Left ventricle myocardium inferior (tissue), 1 donor: ENCODE measurements at regions not wholly inside any gene's neighbourhood (a gene's known extent, or its start where the extent isn't known, plus 50 kb on each side); places are given as distances from the start of the nearest gene placed in this dataset.

Experiments
- DNase-seq: peaks from one replicate; pipeline ENCODE4 v3.0.0-alpha.2; 2020
- H3K27ac ChIP-seq: fragments of 200-600 bp; replicated peaks from 2 replicates; pipeline ENCODE4 v1.8.0; 2021
- H3K27me3 ChIP-seq: fragments of 200-600 bp; 2 replicates; pipeline ENCODE4 v1.8.0; 2021; ENCODE audit warnings: low read depth
- H3K36me3 ChIP-seq: fragments of 200-600 bp; 2 replicates; pipeline ENCODE4 v1.8.0; 2021
- H3K4me1 ChIP-seq: fragments of 200-600 bp; 2 replicates; pipeline ENCODE4 v1.8.0; 2021
- H3K4me3 ChIP-seq: fragments of 200-600 bp; 2 replicates; pipeline ENCODE4 v1.8.0; 2021; ENCODE audit warnings: mild to moderate bottlenecking, moderate library complexity
- H3K9me3 ChIP-seq: fragments of 200-600 bp; replicated peaks from 2 replicates; pipeline ENCODE4 v1.8.0; 2021
- CTCF ChIP-seq: fragments of 200-600 bp; IDR thresholded peaks from 2 replicates; pipeline ENCODE4 v1.8.0; 2021; ENCODE audit warnings: antibody characterized with exemption, mild to moderate bottlenecking, borderline replicate concordance
- intact Hi-C: fragments of 100-400 bp; cut with micrococcal nuclease; formaldehyde crosslinking; loops from one replicate; pipeline ENCODE4 v1.11.0; 2022
- donor health status: DM: no; HTN: yes; CAD: no; lungs with severe emphysema.

GRCh38 chr19:31416548-31416947, 67.3 kb upstream of the TSHZ3 start:
- Histone ChIP-seq H3K27me3 (peaks cover 76% of the 10 kb centered on the region), H3K9me3 (no peaks in the 10 kb centered on the region), H3K4me3 (no peak overlapping the region), H3K4me1 (no peaks in the 10 kb centered on the region), H3K27ac (no peak overlapping the region), H3K36me3 (no peaks in the 10 kb centered on the region)
- no peak for DNase-seq
- no peak for TF ChIP-seq CTCF
- intact Hi-C loops = no loop called here

DNA sequence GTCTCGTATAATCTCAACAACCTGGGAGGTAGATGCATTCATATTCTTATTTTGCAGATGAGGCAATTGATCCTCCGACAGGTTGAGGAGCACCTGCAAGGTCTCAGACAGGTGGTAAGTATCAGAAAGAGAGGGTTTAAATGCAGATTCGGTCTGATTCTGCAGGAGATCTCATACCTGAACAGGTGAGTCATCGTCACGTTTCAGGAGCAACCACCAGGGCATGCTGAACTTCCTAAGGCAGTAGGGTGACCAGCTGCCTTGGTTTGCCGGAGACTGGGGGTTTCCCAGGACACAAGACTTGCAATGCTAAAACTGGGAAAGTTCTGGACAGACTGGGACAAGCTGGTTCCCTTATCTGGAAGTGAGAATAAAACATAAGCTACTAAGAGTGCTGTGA, 68.8 kb upstream of the TSHZ3 start:
- Histone ChIP-seq H3K4me3 (no peak overlapping the region), H3K4me1 (no peaks in the 10 kb centered on the region), H3K36me3 (no peaks in the 10 kb centered on the region), H3K27ac (no peak overlapping the region), H3K27me3 (peaks cover 79% of the 10 kb centered on the region), H3K9me3 (no peaks in the 10 kb centered on the region)
- intact Hi-C loops = no loop called here
- no peak for TF ChIP-seq CTCF
- no peak for DNase-seq

DNA sequence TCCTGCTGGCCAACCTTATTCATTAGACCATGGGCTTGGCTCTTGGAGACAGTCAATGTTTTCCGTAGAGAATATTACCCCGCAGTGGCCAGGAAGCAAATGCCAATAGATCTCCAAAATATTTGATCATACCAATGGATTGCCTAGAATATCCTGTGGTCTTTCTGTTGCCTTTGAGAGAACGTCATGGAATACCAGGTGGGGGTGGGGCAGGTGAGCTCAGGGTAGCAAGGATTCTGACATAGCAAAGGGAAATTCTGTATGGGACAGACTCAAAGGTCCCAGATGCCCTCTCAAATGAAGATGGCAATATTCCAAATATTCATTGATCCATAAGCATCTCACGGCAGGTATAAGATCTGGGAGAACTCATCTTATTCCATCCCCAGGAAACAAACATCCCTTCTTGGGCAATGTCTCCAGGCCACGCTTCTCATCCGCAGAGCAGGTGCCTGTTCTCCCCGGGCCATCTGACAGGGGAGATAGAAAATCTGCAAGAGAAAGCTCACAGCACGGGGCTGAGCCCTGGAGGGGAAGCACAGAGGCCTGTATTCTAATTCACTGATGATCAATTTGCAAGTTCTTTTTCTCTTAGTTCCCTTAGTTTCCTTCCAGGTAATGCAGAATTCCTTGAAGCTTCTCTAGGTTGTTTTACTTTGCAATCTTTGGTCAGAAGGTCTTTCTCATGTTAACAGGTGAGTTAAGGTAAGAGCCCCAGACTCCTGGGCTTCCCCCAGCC, 69.6 kb upstream of the TSHZ3 start:
- Histone ChIP-seq H3K4me1 (no peaks in the 10 kb centered on the region), H3K27me3 (peaks cover 78% of the 10 kb centered on the region), H3K36me3 (no peaks in the 10 kb centered on the region), H3K27ac (no peak overlapping the region), H3K9me3 (no peaks in the 10 kb centered on the region), H3K4me3 (no peak overlapping the region)
- no peak for DNase-seq
- intact Hi-C loops = no loop called here
- TF ChIP-seq CTCF = no peak

- peaks cover 80% of the 10 kb centered on the region for H3K27me3 ChIP-seq
- H3K4me3 ChIP-seq = no peak overlapping the region
- TF ChIP-seq CTCF = no peak
- no peaks in the 10 kb centered on the region for H3K4me1 ChIP-seq
- intact Hi-C loops = no loop called here
- no peak for DNase-seq
- H3K27ac ChIP-seq = no peak overlapping the region
- H3K9me3 ChIP-seq = no peaks in the 10 kb centered on the region
- no peaks in the 10 kb centered on the region for H3K36me3 ChIP-seq
Measured at GRCh38 chr19:31419871-31420445, 70.7 kb upstream of the TSHZ3 start.

- no peak for TF ChIP-seq CTCF
- intact Hi-C loops = no loop called here
- H3K9me3 ChIP-seq = no peaks in the 10 kb centered on the region
- no peak overlapping the region for H3K4me3 ChIP-seq
- H3K36me3 ChIP-seq = no peaks in the 10 kb centered on the region
- H3K27ac ChIP-seq = no peak overlapping the region
- peaks cover 77% of the 10 kb centered on the region for H3K27me3 ChIP-seq
- H3K4me1 ChIP-seq = no peaks in the 10 kb centered on the region
- no peak for DNase-seq
Measured at GRCh38 chr19:31421082-31421481, 71.8 kb upstream of the TSHZ3 start.
